GM21526 (cell line): ENCODE measurements at regions not wholly inside any gene's neighbourhood (a gene's known extent, or its start where the extent isn't known, plus 50 kb on each side); places are given as distances from the start of the nearest gene placed in this dataset.

Source experiments
- ATAC-seq: cut with Tn5 transposase; IDR thresholded peaks from one replicate; pipeline ENCODE4 v1.9.1; 2021; ENCODE audit warnings: moderate library complexity; ENCODE audit not compliant: unreplicated experiment, low FRiP score

GRCh38 chr5:72030237-72030636, 77.0 kb upstream of the MAP1B start:
- ATAC-seq: no peak

GRCh38 chr5:72032788-72033187, 74.5 kb upstream of the MAP1B start:
- no peak for ATAC-seq

GRCh38 chr5:72034770-72035169, 72.5 kb upstream of the MAP1B start:
- no peak for ATAC-seq

- ATAC-seq: no peak
Measured at GRCh38 chr5:72035831-72036230, 71.4 kb upstream of the MAP1B start.

- no peak for ATAC-seq
Measured at GRCh38 chr5:72036951-72037350, 70.3 kb upstream of the MAP1B start.

- no peak for ATAC-seq
Measured at GRCh38 chr5:72040513-72040912, 66.8 kb upstream of the MAP1B start.

GRCh38 chr5:72041654-72042053, 65.6 kb upstream of the MAP1B start:
- ATAC-seq: no peak

GRCh38 chr5:72042097-72042496, 65.2 kb upstream of the MAP1B start:
- ATAC-seq: no peak

GRCh38 chr5:72045692-72046091, 61.6 kb upstream of the MAP1B start:
- no peak for ATAC-seq

GRCh38 chr5:72046106-72046505, 61.2 kb upstream of the MAP1B start:
- ATAC-seq: no peak

- ATAC-seq: no peak
Measured at GRCh38 chr5:72055636-72056035, 51.6 kb upstream of the MAP1B start.
